ENCODE measurements at regions not wholly inside any gene's neighbourhood (a gene's known extent, or its start where the extent isn't known, plus 50 kb on each side); places are given as distances from the start of the nearest gene placed in this dataset.

DNA sequence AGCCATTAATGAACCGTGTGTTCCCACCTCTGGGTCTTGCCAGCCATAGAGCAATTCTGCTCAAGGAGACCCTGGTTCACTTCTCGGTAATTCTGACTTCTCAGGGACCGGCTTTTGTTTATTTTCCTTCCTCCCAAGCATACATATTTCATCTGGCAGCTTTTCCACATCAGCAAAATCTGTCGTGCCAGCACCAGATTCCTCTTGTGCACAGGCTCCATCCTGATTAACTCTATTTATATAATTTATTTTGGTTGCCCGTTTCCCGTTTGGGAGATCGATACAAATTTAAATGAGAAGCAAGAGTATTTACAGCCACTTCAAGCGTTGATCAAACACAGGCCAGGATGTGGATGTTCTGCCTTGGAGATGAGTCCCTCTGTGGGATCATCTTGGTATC is 161.9 kb upstream of the XYLT1 start (continued):
- TF ChIP-seq, protein P1, sequence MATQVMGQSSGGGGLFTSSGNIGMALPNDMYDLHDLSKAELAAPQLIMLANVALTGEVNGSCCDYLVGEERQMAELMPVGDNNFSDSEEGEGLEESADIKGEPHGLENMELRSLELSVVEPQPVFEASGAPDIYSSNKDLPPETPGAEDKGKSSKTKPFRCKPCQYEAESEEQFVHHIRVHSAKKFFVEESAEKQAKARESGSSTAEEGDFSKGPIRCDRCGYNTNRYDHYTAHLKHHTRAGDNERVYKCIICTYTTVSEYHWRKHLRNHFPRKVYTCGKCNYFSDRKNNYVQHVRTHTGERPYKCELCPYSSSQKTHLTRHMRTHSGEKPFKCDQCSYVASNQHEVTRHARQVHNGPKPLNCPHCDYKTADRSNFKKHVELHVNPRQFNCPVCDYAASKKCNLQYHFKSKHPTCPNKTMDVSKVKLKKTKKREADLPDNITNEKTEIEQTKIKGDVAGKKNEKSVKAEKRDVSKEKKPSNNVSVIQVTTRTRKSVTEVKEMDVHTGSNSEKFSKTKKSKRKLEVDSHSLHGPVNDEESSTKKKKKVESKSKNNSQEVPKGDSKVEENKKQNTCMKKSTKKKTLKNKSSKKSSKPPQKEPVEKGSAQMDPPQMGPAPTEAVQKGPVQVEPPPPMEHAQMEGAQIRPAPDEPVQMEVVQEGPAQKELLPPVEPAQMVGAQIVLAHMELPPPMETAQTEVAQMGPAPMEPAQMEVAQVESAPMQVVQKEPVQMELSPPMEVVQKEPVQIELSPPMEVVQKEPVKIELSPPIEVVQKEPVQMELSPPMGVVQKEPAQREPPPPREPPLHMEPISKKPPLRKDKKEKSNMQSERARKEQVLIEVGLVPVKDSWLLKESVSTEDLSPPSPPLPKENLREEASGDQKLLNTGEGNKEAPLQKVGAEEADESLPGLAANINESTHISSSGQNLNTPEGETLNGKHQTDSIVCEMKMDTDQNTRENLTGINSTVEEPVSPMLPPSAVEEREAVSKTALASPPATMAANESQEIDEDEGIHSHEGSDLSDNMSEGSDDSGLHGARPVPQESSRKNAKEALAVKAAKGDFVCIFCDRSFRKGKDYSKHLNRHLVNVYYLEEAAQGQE (IDR thresholded peaks at IDR 0.05): no peak

DNA sequence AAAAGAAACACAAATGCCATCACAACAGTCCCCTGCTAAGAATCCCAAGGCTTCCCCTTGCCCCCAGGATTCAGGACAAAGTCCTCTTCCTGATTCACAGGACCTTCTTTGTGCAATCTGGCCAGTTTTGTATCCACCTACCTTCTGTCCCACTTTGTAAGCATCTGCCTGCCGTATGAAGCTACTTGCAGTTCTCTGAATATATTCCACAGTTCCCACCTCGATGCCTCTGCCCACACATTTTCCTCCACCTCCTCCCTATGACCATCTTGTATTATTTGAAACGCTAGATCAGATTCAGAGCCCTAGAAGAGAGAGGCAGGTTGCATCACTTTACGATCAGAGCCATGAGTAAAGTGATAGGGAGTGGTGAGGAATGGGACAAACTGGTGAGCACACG is 159.2 kb upstream of the XYLT1 start:
- Histone ChIP-seq H3K4me2 (no peak overlapping the region), H3K9me3 (no peaks in the 10 kb centered on the region; the same call in 2 of the 3 replicates), H3K27ac (no peak overlapping the region), H3K4me3 (no peak overlapping the region), H3K4me1 (no peaks in the 10 kb centered on the region)
- ChIA-PET CTCF (interaction anchor here (2.1 kb wide), 1 partner anchor 12 kb away, joined by 4 read pairs; no protein-coding TSS in a partner anchor), POLR2A (no interaction called here)
- ATAC-seq (no peak), DNase-seq (ENCODE audit: low read depth in 1 of 2, low spot score in 1 of 2) (no peak), FAIRE-seq (no peak)
- WGBS (ENCODE audit: missing lambda C conversion rate): 6% methylated on average over 5 of the region's 5 CpGs
- TF ChIP-seq RNF2 (IDR thresholded peaks at IDR 0.05; ENCODE audit: borderline replicate concordance, low read depth) (no peak), NFE2L2 (conservative IDR thresholded peaks at IDR 0.05; ENCODE audit: low read length) (no peak), KDM5A (IDR thresholded peaks at IDR 0.05) (no peak), MAZ (IDR thresholded peaks at IDR 0.05; ENCODE audit: borderline replicate concordance, low read depth, low read length) (no peak), JUNB (IDR thresholded peaks at IDR 0.05) (no peak), BHLHE40 (IDR thresholded peaks at IDR 0.05; ENCODE audit: low read depth, low read length) (no peak), RARB (CRISPR knock-in tag; IDR thresholded peaks at IDR 0.05) (no peak), JUN (IDR thresholded peaks at IDR 0.05) (no peak), RCOR1 (IDR thresholded peaks at IDR 0.05; ENCODE audit: low read depth, low read length) (no peak), EHMT2 (IDR thresholded peaks at IDR 0.05; ENCODE audit: low read depth) (no peak), TFCP2L1 (CRISPR knock-in tag; IDR thresholded peaks at IDR 0.05) (no peak), ZC3H11A (IDR thresholded peaks at IDR 0.05) (no peak), HEYL (CRISPR knock-in tag; IDR thresholded peaks at IDR 0.05) (no peak), POLR2A (IDR thresholded peaks at IDR 0.05; ENCODE audit: low read length) (no peak), ESRRA (IDR thresholded peaks at IDR 0.05; ENCODE audit: borderline replicate concordance, low read length) (no peak), CHD4 (IDR thresholded peaks at IDR 0.05; ENCODE audit: borderline replicate concordance) (no peak)
- TF ChIP-seq, protein P2, sequence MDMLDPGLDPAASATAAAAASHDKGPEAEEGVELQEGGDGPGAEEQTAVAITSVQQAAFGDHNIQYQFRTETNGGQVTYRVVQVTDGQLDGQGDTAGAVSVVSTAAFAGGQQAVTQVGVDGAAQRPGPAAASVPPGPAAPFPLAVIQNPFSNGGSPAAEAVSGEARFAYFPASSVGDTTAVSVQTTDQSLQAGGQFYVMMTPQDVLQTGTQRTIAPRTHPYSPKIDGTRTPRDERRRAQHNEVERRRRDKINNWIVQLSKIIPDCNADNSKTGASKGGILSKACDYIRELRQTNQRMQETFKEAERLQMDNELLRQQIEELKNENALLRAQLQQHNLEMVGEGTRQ (IDR thresholded peaks at IDR 0.05): no peak
- TF ChIP-seq, protein P3, sequence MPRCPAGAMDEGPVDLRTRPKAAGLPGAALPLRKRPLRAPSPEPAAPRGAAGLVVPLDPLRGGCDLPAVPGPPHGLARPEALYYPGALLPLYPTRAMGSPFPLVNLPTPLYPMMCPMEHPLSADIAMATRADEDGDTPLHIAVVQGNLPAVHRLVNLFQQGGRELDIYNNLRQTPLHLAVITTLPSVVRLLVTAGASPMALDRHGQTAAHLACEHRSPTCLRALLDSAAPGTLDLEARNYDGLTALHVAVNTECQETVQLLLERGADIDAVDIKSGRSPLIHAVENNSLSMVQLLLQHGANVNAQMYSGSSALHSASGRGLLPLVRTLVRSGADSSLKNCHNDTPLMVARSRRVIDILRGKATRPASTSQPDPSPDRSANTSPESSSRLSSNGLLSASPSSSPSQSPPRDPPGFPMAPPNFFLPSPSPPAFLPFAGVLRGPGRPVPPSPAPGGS (IDR thresholded peaks at IDR 0.05): no peak
- TF ChIP-seq, protein P4, sequence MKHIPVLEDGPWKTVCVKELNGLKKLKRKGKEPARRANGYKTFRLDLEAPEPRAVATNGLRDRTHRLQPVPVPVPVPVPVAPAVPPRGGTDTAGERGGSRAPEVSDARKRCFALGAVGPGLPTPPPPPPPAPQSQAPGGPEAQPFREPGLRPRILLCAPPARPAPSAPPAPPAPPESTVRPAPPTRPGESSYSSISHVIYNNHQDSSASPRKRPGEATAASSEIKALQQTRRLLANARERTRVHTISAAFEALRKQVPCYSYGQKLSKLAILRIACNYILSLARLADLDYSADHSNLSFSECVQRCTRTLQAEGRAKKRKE (CRISPR knock-in tag; IDR thresholded peaks at IDR 0.05; ENCODE audit: low read depth): no peak
- TF ChIP-seq, protein P5, sequence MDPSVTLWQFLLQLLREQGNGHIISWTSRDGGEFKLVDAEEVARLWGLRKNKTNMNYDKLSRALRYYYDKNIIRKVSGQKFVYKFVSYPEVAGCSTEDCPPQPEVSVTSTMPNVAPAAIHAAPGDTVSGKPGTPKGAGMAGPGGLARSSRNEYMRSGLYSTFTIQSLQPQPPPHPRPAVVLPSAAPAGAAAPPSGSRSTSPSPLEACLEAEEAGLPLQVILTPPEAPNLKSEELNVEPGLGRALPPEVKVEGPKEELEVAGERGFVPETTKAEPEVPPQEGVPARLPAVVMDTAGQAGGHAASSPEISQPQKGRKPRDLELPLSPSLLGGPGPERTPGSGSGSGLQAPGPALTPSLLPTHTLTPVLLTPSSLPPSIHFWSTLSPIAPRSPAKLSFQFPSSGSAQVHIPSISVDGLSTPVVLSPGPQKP (IDR thresholded peaks at IDR 0.05; ENCODE audit: low read depth, low read length): no peak
